Activated naive CD8-positive, alpha-beta T cell treated with anti-CD3 and anti-CD28 coated beads, Interleukin-2, amount 10 ng/mL, durations not matched to agents 7 days and 5 days (primary cell): ENCODE measurements at regions not wholly inside any gene's neighbourhood (a gene's known extent, or its start where the extent isn't known, plus 50 kb on each side); places are given as distances from the start of the nearest gene placed in this dataset.
"Not testable (repeated sequence)": the region's sequence is repeated elsewhere in the genome, so short reads cannot be mapped to it uniquely, and the experiment has no call there.

Experiments
- ATAC-seq: fragments of 150-1000 bp; cut with Tn5 transposase; one replicate; pipeline ENCODE4 v1.10.0; 2021; ENCODE audit warnings: low read depth, moderate library complexity
- POLR2A ChIA-PET: fragments of 350-600 bp; sonication (Branson Sonifier 250); formaldehyde crosslinking; loops from one replicate; lab custom pipeline; 2021; ENCODE audit warnings: antibody characterized with exemption; lab: Charles Lee
- DNase-seq: peaks from one replicate; pipeline ENCODE4 v3.0.0; 2021
- H3K27ac Mint-ChIP-seq: one replicate; pipeline ENCODE4 v1.8.0; 2022; ENCODE audit warnings: mild to moderate bottlenecking, mixed read lengths
- H3K27me3 Mint-ChIP-seq: one replicate; pipeline ENCODE4 v1.8.0; 2022; ENCODE audit warnings: mild to moderate bottlenecking, moderate library complexity, mixed read lengths
- H3K36me3 Mint-ChIP-seq: one replicate; pipeline ENCODE4 v1.8.0; 2021; ENCODE audit warnings: mild to moderate bottlenecking, mixed read lengths
- H3K4me1 Mint-ChIP-seq: one replicate; pipeline ENCODE4 v1.8.0; 2021; ENCODE audit warnings: mixed read lengths
- H3K4me3 Mint-ChIP-seq: one replicate; pipeline ENCODE4 v1.8.0; 2022; ENCODE audit warnings: mild to moderate bottlenecking, moderate library complexity, mixed read lengths
- H3K9me3 Mint-ChIP-seq: one replicate; pipeline ENCODE4 v1.8.0; 2021; ENCODE audit warnings: mixed read lengths

DNA sequence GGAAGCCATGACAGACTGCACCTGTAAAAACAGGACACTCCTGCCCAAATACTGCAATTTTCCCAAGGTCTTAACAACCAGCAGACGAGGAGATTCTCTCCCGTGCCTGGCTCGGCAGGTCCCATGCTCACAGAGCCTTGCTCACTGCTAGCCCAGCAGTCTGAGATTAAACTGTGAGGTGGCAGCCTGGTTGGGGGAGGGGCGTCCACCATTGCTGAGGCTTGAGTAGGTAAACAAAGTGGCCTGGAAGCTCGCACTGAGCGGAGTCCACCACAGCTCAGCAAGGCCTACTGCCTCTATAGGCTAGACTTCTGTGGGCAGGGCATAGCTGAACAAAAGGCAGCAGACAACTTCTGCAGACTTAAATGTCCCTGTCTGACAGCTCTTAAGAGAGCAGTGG, 80.3 kb downstream of the ANXA5 start:
- H3K36me3 Mint-ChIP-seq, H3K4me1 Mint-ChIP-seq, POLR2A ChIA-PET, H3K9me3 Mint-ChIP-seq, H3K27ac Mint-ChIP-seq, DNase-seq, ATAC-seq, H3K4me3 Mint-ChIP-seq: not testable (repeated sequence)
- peaks cover 10% of the 10 kb centered on the region for H3K27me3 Mint-ChIP-seq

DNA sequence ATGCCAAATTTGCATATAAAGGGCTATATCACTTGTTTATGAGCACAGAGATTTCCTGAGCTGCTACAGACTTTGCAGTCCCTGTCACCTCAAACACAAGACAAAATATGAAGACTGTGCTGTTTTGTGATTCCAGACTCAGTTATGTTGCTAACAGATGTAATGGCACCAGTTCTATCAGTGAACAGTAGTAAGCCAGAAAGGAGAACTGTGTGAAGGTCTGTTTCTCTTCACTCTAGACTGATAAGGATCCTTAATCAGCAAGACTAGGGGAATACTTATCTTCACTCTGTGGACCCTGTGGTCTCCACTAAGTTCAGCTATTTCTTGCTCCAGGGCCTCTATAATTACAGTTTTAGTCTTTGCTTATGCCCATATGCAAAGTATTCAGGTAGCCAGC, 82.7 kb downstream of the ANXA5 start:
- H3K4me3 Mint-ChIP-seq, result no peak overlapping the region
- no peaks in the 10 kb centered on the region for H3K4me1 Mint-ChIP-seq
- no peaks in the 10 kb centered on the region for H3K9me3 Mint-ChIP-seq
- POLR2A ChIA-PET, result no interaction called here
- no peak for DNase-seq
- H3K36me3 Mint-ChIP-seq, result no peaks in the 10 kb centered on the region
- H3K27me3 Mint-ChIP-seq, result peaks cover 8% of the 10 kb centered on the region
- ATAC-seq, result no peak
- H3K27ac Mint-ChIP-seq, result no peak overlapping the region

DNA sequence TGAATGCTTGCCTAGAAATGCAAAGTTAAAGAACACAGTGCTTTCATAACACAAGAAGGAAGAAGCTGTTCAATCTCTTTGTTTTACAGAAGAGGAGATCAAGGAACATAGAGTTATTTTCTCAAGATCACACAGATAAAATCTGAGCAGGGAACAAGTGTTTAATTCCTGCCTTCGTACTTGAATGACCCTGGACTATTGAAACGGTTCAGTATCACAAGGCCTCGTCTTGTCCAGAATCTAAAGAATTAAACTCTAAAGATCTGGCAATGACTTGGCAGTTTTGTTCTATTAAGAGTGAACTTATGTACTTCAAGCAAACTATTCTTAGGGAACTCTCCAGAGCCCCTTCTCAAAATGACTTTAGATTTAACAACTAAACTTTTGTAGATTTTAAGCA, 97.7 kb downstream of the ANXA5 start:
- Mint-ChIP-seq H3K9me3 (no peaks in the 10 kb centered on the region), H3K27me3 (peaks cover 16% of the 10 kb centered on the region), H3K36me3 (no peaks in the 10 kb centered on the region), H3K4me1 (peaks cover 3% of the 10 kb centered on the region), H3K4me3 (no peak overlapping the region), H3K27ac (no peak overlapping the region)
- ATAC-seq (no peak), DNase-seq (no peak)
- POLR2A ChIA-PET, result no interaction called here

DNA sequence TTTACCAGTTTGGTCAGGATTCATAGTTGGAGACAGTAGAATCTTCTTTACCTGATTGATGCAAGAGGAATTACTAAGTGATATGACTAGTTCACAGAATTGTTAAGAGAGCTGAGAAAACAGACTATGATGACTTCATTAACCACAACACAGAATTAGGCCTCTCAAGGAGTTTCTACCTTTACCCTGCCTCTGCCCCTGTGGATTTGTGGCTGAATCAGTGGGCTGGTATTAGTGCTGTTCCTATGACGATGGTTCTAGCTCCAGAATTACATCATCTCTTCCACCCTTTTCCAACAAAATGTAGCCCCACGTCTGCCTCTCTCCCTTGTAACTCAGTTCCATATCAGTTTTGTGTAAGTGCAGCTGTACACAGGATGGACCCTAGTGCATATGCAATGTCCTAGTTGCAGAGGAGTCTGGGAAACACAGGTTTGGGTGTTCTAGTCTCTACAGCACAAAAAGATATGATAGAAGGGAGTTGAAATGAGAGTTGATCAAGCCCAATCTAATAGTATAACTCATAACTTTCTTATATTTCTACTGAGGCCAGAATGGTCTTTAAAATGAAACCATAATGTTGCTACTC, 99.3 kb downstream of the ANXA5 start:
- DNase-seq, result no peak
- Mint-ChIP-seq H3K27me3 (peaks cover 16% of the 10 kb centered on the region), H3K27ac (no peak overlapping the region), H3K36me3 (no peaks in the 10 kb centered on the region), H3K4me1 (peaks cover 3% of the 10 kb centered on the region), H3K4me3 (no peak overlapping the region), H3K9me3 (no peaks in the 10 kb centered on the region)
- POLR2A ChIA-PET, result no interaction called here
- peak; percentile 47 for ATAC-seq

DNA sequence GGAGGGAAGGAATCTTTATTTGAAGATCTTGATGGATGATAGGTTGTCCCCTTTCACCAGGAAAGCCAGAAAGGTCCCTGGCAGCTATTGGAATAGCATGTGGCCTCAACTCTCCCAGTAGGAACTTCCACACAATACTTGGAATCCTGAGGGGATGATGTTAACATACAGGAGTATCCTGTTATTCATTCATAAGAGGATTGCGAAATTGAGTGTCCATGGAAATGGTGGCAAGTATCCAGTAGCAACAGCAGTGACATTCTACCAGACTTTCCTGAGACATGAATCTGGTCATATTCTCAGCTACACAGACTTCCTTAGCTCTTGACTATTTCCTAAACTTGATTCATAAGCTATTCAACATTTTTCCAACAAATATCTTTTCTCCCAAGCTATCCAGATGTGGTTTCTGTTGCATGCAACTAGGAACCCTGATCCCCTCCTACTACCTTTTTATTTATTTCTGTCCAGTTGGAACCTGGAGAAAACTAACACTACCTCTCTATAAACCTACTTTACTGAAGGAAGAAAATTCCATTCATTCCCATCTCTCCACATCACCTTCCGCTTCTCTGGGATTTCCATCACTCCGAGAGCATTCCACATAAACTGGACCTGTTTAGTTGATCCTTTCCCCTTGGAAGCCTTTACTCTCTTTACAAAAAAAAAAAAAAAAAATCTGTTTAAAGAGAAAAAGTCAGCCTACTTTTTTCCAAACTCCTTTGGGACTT, 101.8 kb downstream of the ANXA5 start:
- no peaks in the 10 kb centered on the region for H3K9me3 Mint-ChIP-seq
- DNase-seq, result no peak
- POLR2A ChIA-PET, result no interaction called here
- H3K27me3 Mint-ChIP-seq, result peaks cover 14% of the 10 kb centered on the region
- H3K4me1 Mint-ChIP-seq, result peaks cover 3% of the 10 kb centered on the region
- H3K4me3 Mint-ChIP-seq, result no peak overlapping the region
- H3K27ac Mint-ChIP-seq, result no peak overlapping the region
- no peak for ATAC-seq
- no peaks in the 10 kb centered on the region for H3K36me3 Mint-ChIP-seq

DNA sequence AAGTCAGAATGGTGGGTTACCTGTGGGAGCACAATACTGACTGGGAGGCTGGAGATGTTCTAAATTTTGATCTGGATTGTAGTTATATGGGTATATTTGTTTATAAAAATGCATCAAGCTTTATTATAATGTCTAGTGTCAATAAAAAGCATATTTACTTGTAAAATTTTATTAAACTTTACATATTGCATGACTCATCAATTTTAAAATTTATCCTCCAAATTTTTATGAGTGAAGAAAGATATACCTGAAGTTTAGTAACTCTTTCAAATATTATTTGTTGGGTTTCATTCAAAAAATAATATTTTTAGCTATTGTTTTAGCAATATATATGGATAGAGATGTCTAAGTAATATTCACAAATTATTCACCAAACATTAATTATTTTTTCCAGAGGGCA, 103.0 kb downstream of the ANXA5 start:
- Mint-ChIP-seq H3K36me3 (no peaks in the 10 kb centered on the region), H3K4me1 (peaks cover 3% of the 10 kb centered on the region), H3K27me3 (peaks cover 17% of the 10 kb centered on the region), H3K9me3 (no peaks in the 10 kb centered on the region), H3K4me3 (no peak overlapping the region), H3K27ac (no peak overlapping the region)
- no peak for DNase-seq
- POLR2A ChIA-PET, result no interaction called here
- ATAC-seq, result no peak

DNA sequence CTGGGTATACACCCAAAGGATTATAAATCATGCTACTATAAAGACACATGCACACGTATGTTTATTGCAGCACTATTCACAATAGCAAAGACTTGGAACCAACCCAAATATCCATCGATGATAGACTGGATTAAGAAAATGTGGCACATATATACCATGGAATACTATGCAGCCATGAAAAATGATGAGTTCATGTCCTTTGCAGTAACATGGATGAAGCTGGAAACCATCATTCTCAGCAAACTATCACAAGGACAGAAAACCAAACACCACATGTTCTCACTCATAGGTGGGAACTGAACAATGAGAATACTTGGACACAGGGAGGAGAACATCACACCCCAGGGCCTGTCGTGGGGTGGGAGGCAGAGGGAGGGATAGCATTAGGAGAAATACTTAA, 104.5 kb downstream of the ANXA5 start:
- DNase-seq, H3K36me3 Mint-ChIP-seq, H3K4me3 Mint-ChIP-seq, POLR2A ChIA-PET, H3K4me1 Mint-ChIP-seq, H3K27ac Mint-ChIP-seq, ATAC-seq, H3K9me3 Mint-ChIP-seq: not testable (repeated sequence)
- H3K27me3 Mint-ChIP-seq, result peaks cover 16% of the 10 kb centered on the region

DNA sequence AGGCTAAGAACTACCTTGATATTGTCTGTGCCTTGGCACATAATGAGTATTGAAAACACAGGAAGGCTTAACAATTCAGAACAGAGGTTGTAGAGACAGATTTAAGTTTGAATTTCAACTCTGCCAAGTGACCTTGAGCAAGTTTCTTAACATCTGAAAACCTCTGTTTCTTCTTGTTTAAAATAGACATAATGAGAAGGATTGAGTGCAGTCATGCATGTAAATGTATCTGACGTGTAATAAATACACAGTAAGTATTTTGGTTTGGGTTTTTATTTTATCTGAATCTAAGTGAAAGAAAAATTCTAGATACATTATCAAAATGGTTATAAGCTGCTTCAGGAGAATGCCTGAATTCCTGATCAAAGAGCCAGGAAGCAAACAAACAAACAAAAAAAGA, 111.9 kb downstream of the ANXA5 start:
- DNase-seq (no peak), ATAC-seq (no peak)
- Mint-ChIP-seq H3K27ac (no peak overlapping the region), H3K4me3 (no peak overlapping the region), H3K4me1 (no peaks in the 10 kb centered on the region), H3K27me3 (peaks cover 13% of the 10 kb centered on the region), H3K9me3 (no peaks in the 10 kb centered on the region), H3K36me3 (no peaks in the 10 kb centered on the region)
- POLR2A ChIA-PET, result no interaction called here

DNA sequence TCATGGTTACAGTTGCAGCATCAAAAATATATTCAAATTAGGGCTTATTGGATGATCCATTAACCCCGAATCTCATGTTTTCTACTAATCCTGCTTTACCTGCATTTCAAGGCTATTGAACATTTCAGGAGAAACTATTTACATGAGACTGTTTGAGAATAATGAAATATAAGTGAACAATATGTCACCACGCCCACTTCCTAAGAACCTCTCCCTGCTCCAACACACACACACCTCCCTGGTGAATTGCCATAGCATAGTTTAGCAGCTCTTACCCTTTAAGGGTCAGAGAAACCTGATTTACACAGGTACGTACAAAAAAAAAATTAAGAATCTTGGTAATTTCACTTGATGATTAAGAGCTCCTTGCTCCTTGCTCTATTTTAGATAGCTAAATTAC, 113.4 kb downstream of the ANXA5 start:
- no peaks in the 10 kb centered on the region for H3K9me3 Mint-ChIP-seq
- POLR2A ChIA-PET, result no interaction called here
- no peak overlapping the region for H3K27ac Mint-ChIP-seq
- H3K36me3 Mint-ChIP-seq, result no peaks in the 10 kb centered on the region
- H3K4me1 Mint-ChIP-seq, result no peaks in the 10 kb centered on the region
- no peak for ATAC-seq
- no peak for DNase-seq
- H3K27me3 Mint-ChIP-seq, result peaks cover 11% of the 10 kb centered on the region
- no peak overlapping the region for H3K4me3 Mint-ChIP-seq

DNA sequence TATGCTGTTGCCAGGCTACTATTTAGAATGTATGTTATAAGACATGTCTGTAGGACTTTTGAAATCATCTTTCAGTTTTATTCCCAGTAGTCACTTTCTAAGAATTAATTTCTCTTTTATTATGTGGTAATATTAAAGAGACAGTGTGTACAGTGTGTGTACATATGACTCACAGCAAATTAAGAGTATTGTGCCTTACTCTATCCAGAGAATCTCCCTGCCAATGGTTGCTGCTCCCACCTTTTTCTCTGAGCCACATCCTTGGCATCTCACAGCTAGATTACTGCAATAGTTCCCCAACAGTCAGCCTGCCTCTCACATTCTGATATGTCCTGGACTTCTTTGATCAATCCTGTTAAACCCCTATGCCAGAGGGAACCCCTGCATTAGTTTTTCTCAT, 114.5 kb downstream of the ANXA5 start:
- Mint-ChIP-seq H3K36me3 (no peaks in the 10 kb centered on the region), H3K9me3 (no peaks in the 10 kb centered on the region), H3K4me1 (no peaks in the 10 kb centered on the region), H3K27me3 (peaks cover 5% of the 10 kb centered on the region), H3K27ac (no peak overlapping the region), H3K4me3 (no peak overlapping the region)
- ATAC-seq (no peak), DNase-seq (no peak)
- POLR2A ChIA-PET, result no interaction called here

DNA sequence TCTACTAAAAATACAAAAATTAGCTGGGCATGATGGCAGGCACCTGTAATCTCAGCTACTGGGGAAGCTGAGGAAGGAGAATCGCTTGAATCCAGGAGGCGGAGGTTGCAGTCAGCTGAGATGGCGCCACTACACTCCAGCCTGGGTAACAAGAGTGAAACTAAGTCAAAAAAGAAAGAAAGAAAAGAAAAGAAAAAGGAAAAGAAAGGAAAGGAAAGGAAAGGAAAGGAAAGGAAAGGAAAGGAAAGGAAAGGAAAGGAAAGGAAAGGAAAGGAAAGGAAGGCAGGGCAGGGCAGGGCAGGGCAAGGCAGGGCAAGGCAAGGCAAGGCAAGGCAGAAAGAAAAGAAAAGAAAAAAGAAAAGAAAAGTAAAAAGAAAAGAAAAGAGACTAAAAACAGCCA, 121.4 kb downstream of the ANXA5 start:
- H3K27ac Mint-ChIP-seq, H3K9me3 Mint-ChIP-seq, H3K4me3 Mint-ChIP-seq, H3K4me1 Mint-ChIP-seq, DNase-seq, H3K27me3 Mint-ChIP-seq, ATAC-seq, POLR2A ChIA-PET, H3K36me3 Mint-ChIP-seq: not testable (repeated sequence)

DNA sequence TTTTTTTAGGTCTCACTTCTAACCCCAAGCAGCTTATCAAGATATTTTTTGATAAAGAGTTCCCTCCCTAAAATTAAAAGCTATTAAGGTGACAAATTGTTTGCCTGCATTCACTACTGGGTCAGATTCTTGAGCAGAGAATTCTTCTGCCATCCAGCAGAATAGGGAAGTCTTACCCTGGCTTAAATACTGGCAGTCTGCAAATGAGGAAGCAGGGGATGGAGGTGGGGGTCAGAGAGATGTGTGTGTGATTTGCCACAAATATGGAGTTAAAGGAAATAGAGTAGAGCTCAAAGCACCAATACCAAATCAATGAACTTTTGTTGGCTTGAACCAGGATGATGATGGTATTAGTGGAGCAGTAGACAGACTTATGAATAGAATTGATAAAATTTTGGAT, 122.2 kb downstream of the ANXA5 start:
- Mint-ChIP-seq H3K4me3 (no peak overlapping the region), H3K36me3 (no peaks in the 10 kb centered on the region), H3K27ac (no peak overlapping the region), H3K4me1 (no peaks in the 10 kb centered on the region), H3K27me3 (peaks cover 4% of the 10 kb centered on the region), H3K9me3 (peaks cover 2% of the 10 kb centered on the region)
- POLR2A ChIA-PET, result no interaction called here
- no peak for DNase-seq
- no peak for ATAC-seq

DNA sequence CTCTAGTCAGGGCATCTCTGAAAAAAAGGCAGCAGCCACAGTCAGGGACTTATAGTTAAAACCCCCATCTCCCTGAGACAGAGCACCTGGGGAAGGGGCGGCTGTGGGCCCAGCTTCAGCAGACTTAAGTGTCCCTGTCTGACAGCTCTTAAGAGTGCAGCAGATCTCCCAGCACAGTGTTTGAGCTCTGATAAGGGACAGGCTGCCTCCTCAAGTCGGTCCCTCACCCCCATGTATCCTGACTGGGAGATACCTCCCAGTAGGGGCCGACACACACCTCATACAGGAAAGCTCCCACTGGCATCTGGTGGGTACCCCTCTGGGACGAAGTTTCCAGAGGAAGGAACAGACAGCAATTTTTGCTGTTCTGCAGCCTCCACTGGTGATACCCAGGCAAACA, 129.0 kb downstream of the ANXA5 start:
- POLR2A ChIA-PET, result no interaction called here
- H3K9me3 Mint-ChIP-seq, result no peaks in the 10 kb centered on the region
- H3K4me1 Mint-ChIP-seq, result no peaks in the 10 kb centered on the region
- H3K4me3 Mint-ChIP-seq, result no peak overlapping the region
- ATAC-seq (no peak), DNase-seq (no peak)
- no peaks in the 10 kb centered on the region for H3K36me3 Mint-ChIP-seq
- H3K27me3 Mint-ChIP-seq, result peaks cover 8% of the 10 kb centered on the region
- H3K27ac Mint-ChIP-seq, result no peak overlapping the region

DNA sequence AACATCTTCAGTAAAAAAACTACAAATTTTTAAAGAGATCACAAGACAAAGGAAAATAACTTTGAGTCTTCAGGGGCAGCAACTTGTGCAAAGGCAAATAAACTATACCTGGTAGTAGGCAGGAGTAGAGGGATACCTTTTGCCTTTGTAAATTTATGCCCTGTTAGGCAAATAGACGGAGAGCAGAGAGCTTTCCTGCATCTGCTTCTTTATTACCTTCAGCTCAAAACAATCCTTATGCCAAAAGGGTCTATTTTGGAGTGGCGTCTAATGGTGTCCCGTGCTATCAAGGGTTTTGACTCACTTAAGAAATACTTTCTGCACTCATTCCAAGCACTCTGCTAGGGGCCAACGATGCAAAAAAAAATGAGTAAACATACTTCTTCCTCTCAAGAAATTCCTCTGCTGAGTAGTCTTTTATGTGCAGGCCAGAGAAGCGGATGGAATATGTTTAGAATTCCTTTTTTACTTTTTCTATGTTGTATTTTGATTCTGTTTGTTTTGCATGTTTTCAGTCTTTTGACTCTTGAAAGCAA, 131.9 kb downstream of the ANXA5 start:
- ATAC-seq, result no peak

More for the DNA sequence above, 131.9 kb downstream of the ANXA5 start:
- no peaks in the 10 kb centered on the region for H3K4me1 Mint-ChIP-seq
- no peaks in the 10 kb centered on the region for H3K9me3 Mint-ChIP-seq
- peaks cover 12% of the 10 kb centered on the region for H3K27me3 Mint-ChIP-seq
- no peak overlapping the region for H3K27ac Mint-ChIP-seq
- POLR2A ChIA-PET, result no interaction called here
- no peak for DNase-seq
- H3K4me3 Mint-ChIP-seq, result no peak overlapping the region
- H3K36me3 Mint-ChIP-seq, result no peaks in the 10 kb centered on the region
